Lower leg skin (tissue), 3 donors: ENCODE measurements at regions not wholly inside any gene's neighbourhood (a gene's known extent, or its start where the extent isn't known, plus 50 kb on each side); places are given as distances from the start of the nearest gene placed in this dataset.

Experiments used
- CTCF ChIP-seq, 3 donors: fragments of 450-650 bp; IDR thresholded peaks; one replicate each; pipeline ENCODE4 v1.5.1; 2016; ENCODE audit warnings: antibody characterized with exemption in 3 of 3, mild to moderate bottlenecking in 3 of 3, moderate library complexity in 2 of 3
- POLR2A ChIP-seq, 2 donors: fragments of 450-650 bp; IDR thresholded peaks; one replicate each; pipeline ENCODE4 v1.6.1; 2016 to 2017; ENCODE audit warnings: antibody characterized with exemption in 2 of 2, mild to moderate bottlenecking in 1 of 2, moderate library complexity in 1 of 2

GRCh38 chr7:68491523-68492358, 1106.5 kb upstream of the AUTS2 start:
- TF ChIP-seq CTCF (IDR thresholded peaks at IDR 0.05) (no peak), POLR2A (IDR thresholded peaks at IDR 0.05) (no peak)
